Coronary artery (tissue), 2 donors: ENCODE measurements at regions not wholly inside any gene's neighbourhood (a gene's known extent, or its start where the extent isn't known, plus 50 kb on each side); places are given as distances from the start of the nearest gene placed in this dataset.

Experiments
- DNase-seq: peaks from one replicate; pipeline ENCODE4 v3.0.0-alpha.2; 2017; ENCODE audit warnings: low spot score
- H3K27ac ChIP-seq, 2 donors: fragments of 200-600 bp; sonication (generic); one replicate each; pipeline ENCODE4 v1.5.1; 2016 to 2019
- H3K4me3 ChIP-seq: fragments of 200-600 bp; sonication (generic); 2 replicates; pipeline ENCODE4 v1.5.1; 2016; ENCODE audit warnings: mild to moderate bottlenecking, moderate library complexity
- TF ChIP-seq, protein P1 (sequence below): fragments of 200-600 bp; sonication (generic); IDR thresholded peaks from one replicate; pipeline ENCODE4 v1.5.1; 2019; ENCODE audit warnings: antibody characterized with exemption

DNA sequence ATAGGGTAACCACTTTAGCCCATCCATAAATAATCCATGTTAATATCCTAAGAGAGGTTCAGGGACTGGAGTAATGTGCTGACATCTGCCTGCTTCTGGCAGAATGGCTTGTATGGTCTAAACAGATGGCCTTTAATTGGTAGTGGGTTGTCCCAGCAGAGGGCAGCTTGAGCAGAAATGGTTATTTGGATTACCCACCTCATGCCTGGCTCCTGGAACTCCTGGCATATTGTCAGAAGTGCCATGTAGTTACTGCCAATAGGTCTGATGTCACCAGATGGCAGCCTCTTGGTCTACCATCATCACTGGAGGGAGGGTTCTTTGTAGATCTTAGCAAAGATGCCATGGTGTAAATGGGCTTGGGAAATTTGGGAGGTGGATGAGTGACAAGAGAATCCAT, 157.5 kb upstream of the SOX9 start:
- Histone ChIP-seq H3K27ac (no peak overlapping the region), H3K4me3 (no peak overlapping the region)
- TF ChIP-seq, protein P1, sequence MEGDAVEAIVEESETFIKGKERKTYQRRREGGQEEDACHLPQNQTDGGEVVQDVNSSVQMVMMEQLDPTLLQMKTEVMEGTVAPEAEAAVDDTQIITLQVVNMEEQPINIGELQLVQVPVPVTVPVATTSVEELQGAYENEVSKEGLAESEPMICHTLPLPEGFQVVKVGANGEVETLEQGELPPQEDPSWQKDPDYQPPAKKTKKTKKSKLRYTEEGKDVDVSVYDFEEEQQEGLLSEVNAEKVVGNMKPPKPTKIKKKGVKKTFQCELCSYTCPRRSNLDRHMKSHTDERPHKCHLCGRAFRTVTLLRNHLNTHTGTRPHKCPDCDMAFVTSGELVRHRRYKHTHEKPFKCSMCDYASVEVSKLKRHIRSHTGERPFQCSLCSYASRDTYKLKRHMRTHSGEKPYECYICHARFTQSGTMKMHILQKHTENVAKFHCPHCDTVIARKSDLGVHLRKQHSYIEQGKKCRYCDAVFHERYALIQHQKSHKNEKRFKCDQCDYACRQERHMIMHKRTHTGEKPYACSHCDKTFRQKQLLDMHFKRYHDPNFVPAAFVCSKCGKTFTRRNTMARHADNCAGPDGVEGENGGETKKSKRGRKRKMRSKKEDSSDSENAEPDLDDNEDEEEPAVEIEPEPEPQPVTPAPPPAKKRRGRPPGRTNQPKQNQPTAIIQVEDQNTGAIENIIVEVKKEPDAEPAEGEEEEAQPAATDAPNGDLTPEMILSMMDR: no peak
- no peak for DNase-seq

DNA sequence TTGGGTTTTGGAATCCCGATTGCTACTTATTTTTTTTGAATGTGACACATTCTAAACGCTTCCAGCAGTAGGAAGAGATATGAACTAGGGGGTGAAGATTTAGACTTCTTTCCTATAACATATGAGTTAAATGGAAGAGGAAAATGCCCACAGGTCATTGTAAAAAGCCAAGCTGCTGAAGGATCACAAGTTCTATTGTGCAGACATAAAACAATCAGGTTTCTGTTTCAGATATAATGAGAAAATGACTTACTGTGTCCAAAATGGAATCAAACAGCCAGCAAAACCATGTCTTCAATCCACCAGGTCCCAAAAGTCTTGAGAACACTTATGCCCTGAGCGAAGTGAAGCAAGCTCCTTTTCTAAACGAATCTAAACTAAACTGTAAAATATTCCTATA, 157.0 kb upstream of the SOX9 start:
- H3K27ac ChIP-seq: no peak overlapping the region
- H3K4me3 ChIP-seq: no peak overlapping the region
- TF ChIP-seq, protein P1: no peak
- no peak for DNase-seq

DNA sequence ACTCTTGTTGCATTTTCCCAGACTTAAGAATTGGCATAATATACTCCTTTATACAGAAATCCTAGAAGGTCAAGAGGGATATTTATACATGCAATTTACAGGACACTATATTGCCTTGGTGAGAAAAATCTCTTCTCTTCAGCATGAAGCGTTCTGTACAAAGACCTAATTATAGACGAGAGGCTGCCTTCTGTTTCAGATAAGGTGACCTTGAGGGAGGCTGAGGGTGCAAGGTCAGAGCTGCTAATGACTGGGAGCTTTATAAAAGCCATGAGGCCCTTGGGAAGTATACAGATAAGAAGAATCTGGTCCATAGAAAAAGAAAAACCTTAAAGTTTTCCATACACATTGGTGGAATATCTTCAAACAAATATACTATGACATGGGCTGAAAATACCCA, 156.3 kb upstream of the SOX9 start:
- TF ChIP-seq, protein P1: no peak
- DNase-seq: no peak
- Histone ChIP-seq H3K4me3 (no peak overlapping the region), H3K27ac (no peak overlapping the region)

DNA sequence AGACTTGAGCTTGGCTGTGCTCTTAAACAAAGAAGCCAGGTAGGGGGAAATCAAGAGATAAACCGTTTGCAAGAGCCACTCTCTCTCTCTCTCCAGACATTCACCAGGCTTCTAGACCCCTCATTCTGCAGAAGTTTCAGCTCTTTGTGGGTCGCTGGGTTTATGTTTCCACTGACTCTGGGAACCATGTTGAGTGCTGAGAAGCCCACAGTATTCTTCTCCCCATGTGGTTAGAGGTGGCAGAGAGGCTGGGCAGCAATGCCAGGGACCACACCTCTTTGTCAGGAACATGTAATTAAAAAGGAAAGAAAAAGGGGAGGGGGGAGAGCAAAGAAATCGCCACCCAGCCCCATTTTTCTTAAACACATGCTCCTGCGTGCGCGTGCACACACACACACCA, 154.8 kb upstream of the SOX9 start:
- Histone ChIP-seq H3K27ac (no peak overlapping the region), H3K4me3 (no peak overlapping the region)
- TF ChIP-seq, protein P1: no peak
- no peak for DNase-seq

DNA sequence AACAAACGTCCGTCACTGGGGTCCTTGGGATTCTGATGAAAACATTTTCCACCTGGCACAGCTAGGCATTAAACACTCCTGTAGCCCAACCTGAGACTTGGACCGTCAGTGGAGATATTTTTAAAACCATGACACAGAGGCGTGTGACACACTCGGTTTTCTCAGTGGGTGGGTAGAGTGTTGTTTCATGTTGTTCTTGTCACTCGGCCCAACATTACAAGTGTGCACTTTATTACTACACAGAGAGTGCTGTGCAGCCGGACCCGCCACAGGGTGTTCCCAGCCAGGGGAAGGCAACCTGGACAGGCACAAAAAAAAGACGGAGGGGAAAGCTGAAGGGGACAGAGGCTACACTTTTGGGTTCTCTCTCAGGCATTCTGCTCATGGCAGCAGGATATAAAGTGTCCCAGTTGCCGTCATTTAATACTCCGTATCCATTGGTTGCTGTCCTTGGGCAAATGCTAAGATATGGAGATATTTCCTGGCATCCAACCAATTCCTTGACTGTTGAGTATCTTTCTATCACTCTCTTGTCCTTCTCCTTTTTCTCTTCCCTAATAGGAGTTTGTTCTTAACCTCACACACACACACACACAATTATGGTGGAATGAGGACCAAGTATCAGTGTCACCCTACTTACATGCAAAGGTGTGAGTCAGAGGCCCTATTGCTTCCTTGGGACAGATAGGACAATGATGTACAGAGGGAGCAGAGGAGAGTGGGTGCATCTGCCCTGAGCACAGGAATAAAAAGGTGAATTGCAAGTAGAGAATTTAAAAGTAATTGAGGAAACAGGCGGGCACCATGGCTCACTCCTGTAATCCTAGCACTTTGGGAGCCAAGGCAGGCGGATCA, 154.1 kb upstream of the SOX9 start:
- no peak for DNase-seq
- no peak overlapping the region for H3K4me3 ChIP-seq
- TF ChIP-seq, protein P1: no peak
- no peak overlapping the region for H3K27ac ChIP-seq

DNA sequence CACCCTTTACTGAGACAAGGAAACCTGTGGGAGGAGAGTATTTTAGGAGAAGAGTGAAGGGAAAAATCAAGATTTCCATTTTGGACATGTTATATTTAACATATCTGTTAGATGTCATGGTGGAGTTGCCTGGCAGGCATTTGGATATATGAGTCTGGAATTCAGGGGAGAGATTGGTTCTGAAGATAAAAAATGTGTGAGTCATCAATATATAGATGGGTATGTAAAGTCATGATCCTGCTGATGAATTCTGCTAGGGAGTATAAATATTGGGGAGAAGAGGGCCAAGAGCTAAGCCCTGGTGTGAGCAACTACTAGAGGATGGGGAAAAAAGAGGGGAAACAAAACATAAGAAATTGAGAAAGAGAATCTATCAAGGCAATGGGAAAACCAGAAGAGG, 151.3 kb upstream of the SOX9 start:
- TF ChIP-seq, protein P1: no peak
- no peak overlapping the region for H3K4me3 ChIP-seq
- no peak for DNase-seq
- no peak overlapping the region for H3K27ac ChIP-seq

DNA sequence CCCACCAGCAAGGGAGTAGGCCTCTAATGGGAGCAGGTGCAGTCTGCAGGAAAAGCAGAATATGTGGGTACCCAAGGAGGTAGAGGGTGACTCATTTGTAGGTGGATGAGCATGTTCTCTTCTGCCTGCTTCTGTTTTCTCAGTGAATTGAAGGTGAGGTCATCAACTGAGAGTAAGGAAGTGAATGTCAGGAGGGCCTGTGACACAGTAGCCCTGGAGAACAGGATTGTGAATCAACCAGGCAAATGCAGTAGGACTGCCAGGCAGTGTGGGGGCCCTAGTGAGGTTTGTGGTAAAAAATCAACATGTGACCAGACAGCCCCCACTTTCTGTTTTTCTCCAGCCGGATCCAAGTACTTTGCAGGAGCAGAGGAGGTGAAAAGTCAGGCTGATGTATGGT, 150.5 kb upstream of the SOX9 start:
- TF ChIP-seq, protein P1: no peak
- Histone ChIP-seq H3K4me3 (no peak overlapping the region), H3K27ac (no peak overlapping the region)
- DNase-seq: no peak
